ENCODE measurements at regions not wholly inside any gene's neighbourhood (a gene's known extent, or its start where the extent isn't known, plus 50 kb on each side); places are given as distances from the start of the nearest gene placed in this dataset.
"Not testable (repeated sequence)": the region's sequence is repeated elsewhere in the genome, so short reads cannot be mapped to it uniquely, and the experiment has no call there.

DNA sequence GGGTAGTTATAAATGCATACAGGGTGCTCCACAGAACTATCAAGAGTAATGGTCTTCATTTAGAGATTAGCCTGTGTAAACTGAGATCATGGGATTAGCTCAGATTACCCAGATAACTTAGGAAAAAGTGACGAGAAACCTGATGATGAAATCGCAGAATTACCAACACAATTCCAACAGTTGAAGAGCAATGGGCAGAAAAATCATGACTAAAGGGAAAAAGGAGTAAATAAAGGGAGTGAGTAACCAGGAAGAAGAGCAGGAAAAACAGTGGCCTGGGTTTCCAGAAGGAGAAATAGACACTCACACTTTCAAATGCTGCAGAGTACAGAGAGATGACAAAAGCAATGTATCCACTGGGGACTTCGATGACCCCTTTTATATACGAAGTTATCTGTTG, 817.3 kb downstream of the TRIML1 start:
- no peaks in the 10 kb centered on the region for H3K27me3 Mint-ChIP-seq
- no peaks in the 10 kb centered on the region for H3K4me1 Mint-ChIP-seq
- no peak overlapping the region for H3K27ac Mint-ChIP-seq
- DNase-seq (no peak), ATAC-seq (ENCODE audit: low read depth) (no peak)
- H3K4me3 Mint-ChIP-seq: no peak overlapping the region
- peaks cover 12% of the 10 kb centered on the region for H3K9me3 Mint-ChIP-seq
- H3K36me3 Mint-ChIP-seq: no peaks in the 10 kb centered on the region
- POLR2A ChIA-PET: no interaction called here

DNA sequence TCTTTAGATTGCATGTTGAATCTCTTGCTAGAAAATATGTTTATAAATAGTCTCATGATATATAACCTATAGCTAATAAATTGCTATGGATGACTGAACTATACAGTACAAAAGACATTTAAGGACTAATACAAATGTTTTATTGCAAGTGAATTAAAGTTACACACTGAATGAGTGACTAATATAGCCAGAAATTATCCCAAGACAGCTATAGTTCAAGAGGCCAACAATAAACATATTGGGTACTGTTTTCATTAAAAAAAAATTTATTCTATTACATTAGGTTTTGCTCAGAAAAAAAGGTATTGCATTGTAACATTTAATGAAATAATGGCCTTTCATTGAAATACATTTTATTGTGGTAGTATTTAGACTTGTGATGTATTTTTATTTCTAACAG, 819.1 kb downstream of the TRIML1 start:
- DNase-seq (no peak), ATAC-seq (ENCODE audit: low read depth) (no peak)
- H3K4me1 Mint-ChIP-seq: no peaks in the 10 kb centered on the region
- H3K36me3 Mint-ChIP-seq: no peaks in the 10 kb centered on the region
- POLR2A ChIA-PET: no interaction called here
- no peak overlapping the region for H3K4me3 Mint-ChIP-seq
- H3K9me3 Mint-ChIP-seq: peaks cover 15% of the 10 kb centered on the region
- H3K27me3 Mint-ChIP-seq: no peaks in the 10 kb centered on the region
- H3K27ac Mint-ChIP-seq: no peak overlapping the region

DNA sequence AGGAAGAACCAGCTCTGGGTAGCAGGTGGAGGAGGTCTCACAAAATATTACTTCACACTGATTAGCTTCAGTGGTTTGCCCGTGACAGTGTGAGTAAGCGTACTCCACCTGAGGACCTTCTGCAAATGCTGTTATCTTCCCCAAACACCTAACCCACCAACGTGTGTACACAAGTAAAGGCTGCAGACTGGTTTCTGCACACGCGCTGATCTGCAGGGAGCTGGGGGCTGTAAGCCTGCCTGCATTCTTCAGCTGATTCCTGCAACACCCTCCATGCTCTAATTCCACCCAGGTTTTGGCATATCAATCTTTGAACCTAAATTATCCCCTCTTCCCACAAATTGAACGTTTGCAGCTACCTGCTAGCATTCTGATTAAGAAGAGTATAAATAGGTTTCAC, 820.2 kb downstream of the TRIML1 start:
- Mint-ChIP-seq H3K4me1 (no peaks in the 10 kb centered on the region), H3K4me3 (no peak overlapping the region), H3K27me3 (no peaks in the 10 kb centered on the region), H3K27ac (no peak overlapping the region), H3K9me3 (peaks cover 16% of the 10 kb centered on the region), H3K36me3 (no peaks in the 10 kb centered on the region)
- DNase-seq (no peak), ATAC-seq (ENCODE audit: low read depth) (no peak)
- POLR2A ChIA-PET: no interaction called here

DNA sequence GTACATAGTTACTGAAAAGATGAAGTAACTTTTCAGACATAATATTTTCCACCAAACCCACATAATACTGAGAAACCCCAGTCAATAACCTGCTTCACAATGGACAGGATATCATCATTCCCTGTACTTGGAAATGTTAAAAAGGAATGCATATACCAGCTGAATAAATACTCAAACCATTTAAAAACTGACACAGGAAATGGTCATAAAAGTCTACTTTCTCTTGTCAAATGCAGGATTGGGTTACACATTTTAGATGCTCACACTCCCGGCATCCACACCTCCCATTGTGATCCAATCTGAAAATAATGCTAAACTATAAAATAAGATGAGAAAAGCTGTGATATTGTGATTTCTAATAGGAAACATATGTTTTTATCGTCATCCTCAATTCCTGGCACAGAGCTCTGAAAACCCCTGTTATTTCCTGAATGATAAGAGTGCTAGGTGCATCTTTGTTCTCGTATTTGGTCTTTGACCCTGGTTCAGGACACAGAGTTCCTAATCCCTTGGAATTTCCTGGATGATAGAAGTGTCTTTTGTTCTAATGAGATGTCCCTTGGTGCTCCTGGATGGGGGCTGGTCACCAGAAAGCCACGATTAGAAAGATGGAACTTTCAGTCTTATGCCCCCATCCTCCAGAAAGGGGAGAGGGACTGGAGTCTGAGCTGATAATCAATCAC, 821.3 kb downstream of the TRIML1 start:
- peaks cover 14% of the 10 kb centered on the region for H3K9me3 Mint-ChIP-seq
- no peaks in the 10 kb centered on the region for H3K4me1 Mint-ChIP-seq
- ATAC-seq (ENCODE audit: low read depth): no peak
- H3K27me3 Mint-ChIP-seq: no peaks in the 10 kb centered on the region
- POLR2A ChIA-PET: no interaction called here
- DNase-seq: no peak
- H3K27ac Mint-ChIP-seq: no peak overlapping the region
- no peaks in the 10 kb centered on the region for H3K36me3 Mint-ChIP-seq
- no peak overlapping the region for H3K4me3 Mint-ChIP-seq

DNA sequence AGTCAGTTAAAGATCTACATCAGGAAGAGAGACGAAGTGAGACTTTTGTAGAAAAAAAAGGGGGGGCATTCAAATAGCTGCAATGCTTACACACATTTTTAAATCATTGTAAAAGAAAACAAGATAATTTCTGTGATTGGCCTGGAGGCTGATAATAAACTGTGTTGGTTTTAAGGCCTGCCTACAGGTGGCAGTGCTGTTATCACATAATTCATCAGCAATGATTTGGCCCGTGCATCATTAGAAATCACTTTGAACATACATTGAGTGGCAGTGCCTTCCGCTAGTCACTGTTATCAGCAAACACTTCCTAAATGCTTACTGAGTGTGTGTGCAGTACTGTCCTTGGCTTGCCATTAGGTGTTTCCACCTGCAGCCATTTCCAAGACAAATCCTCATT, 831.9 kb downstream of the TRIML1 start:
- POLR2A ChIA-PET: no interaction called here
- Mint-ChIP-seq H3K9me3 (peaks cover 5% of the 10 kb centered on the region), H3K27ac (no peak overlapping the region), H3K36me3 (no peaks in the 10 kb centered on the region), H3K4me3 (no peak overlapping the region), H3K27me3 (no peaks in the 10 kb centered on the region), H3K4me1 (no peaks in the 10 kb centered on the region)
- DNase-seq: no peak
- ATAC-seq (ENCODE audit: low read depth): no peak

DNA sequence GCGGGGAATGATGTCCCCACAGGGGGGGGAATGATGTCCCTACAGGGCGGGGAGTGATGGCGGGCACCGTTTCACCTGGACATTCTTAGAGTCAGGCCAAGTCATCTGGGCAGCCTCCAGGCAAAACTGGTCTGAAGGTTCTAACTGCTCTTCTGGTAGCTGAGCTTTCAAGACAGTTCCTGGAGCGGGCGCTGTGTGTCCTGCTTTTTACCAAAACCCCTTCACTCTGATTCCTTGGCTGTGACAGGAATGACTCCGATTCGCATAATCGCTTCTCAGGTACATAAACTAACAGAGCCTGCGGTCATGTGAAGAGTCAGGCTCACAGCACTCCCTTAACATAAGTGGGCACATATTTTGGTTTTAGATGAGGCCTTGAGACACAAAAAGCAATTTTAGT, 836.0 kb downstream of the TRIML1 start:
- POLR2A ChIA-PET: no interaction called here
- Mint-ChIP-seq H3K36me3 (no peaks in the 10 kb centered on the region), H3K27ac (no peak overlapping the region), H3K27me3 (no peaks in the 10 kb centered on the region), H3K4me3 (no peak overlapping the region), H3K4me1 (no peaks in the 10 kb centered on the region), H3K9me3 (peaks cover 4% of the 10 kb centered on the region)
- DNase-seq (no peak), ATAC-seq (ENCODE audit: low read depth) (no peak)

DNA sequence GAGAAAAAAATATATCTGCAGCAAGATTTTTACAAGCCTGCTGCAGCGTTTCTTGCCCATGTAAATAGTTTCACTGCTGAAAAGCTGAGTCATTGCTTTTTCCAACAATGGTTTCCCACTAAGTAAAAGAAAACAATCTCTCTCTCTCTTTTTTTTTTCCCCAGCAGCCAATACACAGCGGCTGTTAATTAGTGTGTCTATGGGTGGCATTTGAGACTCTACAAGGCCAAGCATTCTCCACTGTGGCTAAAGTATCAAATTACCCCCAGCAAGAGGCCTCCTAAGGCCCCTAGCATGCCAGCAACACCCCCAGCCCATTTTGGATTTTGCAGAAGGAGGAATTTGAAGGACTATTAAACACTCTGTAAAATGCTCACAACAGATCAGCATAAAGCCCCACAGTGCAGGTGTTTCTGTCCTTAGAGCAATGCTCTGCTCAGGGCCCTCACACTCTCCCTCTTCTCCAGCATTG, 837.4 kb downstream of the TRIML1 start:
- no peaks in the 10 kb centered on the region for H3K27me3 Mint-ChIP-seq
- no peak overlapping the region for H3K27ac Mint-ChIP-seq
- DNase-seq (no peak), ATAC-seq (ENCODE audit: low read depth) (no peak)
- no peaks in the 10 kb centered on the region for H3K4me1 Mint-ChIP-seq
- no peak overlapping the region for H3K4me3 Mint-ChIP-seq
- no peaks in the 10 kb centered on the region for H3K36me3 Mint-ChIP-seq
- H3K9me3 Mint-ChIP-seq: peaks cover 4% of the 10 kb centered on the region
- POLR2A ChIA-PET: no interaction called here

DNA sequence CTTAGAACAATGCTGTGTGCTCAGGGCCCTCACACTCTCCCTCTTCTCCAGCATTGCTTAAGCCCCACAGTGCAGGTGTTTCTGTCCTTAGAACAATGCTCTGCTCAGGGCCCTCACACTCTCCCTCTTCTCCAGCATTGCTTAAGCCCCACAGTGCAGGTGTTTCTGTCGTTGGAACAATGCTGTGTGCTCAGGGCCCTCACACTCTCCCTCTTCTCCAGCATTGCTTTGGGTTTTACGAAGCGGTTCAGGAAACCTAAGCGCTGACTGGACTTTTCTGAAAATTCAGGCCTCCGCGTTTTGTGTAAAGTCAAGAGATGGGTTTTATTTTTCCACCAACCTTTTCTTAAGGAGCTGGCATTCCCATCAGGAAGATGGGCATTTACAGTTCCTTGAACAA, 838.0 kb downstream of the TRIML1 start:
- H3K4me3 Mint-ChIP-seq; ATAC-seq (ENCODE audit: low read depth); H3K4me1 Mint-ChIP-seq; H3K27ac Mint-ChIP-seq; DNase-seq; H3K27me3 Mint-ChIP-seq; POLR2A ChIA-PET; H3K36me3 Mint-ChIP-seq; H3K9me3 Mint-ChIP-seq: not testable (repeated sequence)

DNA sequence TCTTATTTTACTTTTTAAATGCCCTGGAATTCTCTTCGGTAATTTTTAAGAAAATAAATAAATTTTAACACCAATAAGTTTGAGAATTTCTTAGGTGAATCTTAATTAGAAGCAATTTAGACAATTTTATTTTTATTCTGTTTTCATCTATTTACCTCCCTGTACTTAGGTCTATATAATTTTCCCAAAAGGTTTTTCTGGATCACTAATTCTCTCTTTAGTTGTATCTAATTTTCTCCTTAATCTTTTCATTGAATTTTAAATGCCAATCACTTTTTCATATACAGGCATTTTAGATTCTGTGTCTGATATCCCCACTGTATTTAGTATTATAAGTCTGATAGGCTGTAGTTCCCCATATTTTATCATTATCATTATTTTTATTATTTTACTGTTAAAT, 845.3 kb downstream of the TRIML1 start:
- Mint-ChIP-seq H3K36me3 (no peaks in the 10 kb centered on the region), H3K9me3 (no peaks in the 10 kb centered on the region), H3K4me1 (no peaks in the 10 kb centered on the region), H3K27ac (no peak overlapping the region), H3K27me3 (no peaks in the 10 kb centered on the region), H3K4me3 (no peak overlapping the region)
- DNase-seq: no peak
- POLR2A ChIA-PET: no interaction called here
- no peak for ATAC-seq (ENCODE audit: low read depth)

DNA sequence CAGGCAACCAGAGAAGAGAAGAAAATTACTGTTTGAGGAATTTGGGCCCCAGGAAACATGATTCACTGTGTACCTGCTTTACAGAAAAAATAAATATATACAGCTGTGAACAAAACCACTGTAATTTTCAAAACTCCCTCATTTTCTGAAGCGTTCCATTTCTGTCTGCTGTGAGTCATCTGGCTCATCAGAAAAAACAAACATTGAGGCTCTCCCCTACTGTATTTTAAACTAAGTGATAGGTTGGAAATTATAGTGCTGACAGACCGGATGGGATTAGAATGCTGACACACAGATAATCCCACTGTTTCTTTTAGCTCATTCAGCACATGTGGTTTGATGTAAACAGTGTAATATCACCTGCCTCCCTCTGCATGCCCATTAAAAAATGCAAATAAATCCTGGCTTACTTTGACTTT, 847.0 kb downstream of the TRIML1 start:
- DNase-seq: no peak
- Mint-ChIP-seq H3K36me3 (no peaks in the 10 kb centered on the region), H3K27me3 (no peaks in the 10 kb centered on the region), H3K4me1 (no peaks in the 10 kb centered on the region), H3K4me3 (no peak overlapping the region), H3K9me3 (no peaks in the 10 kb centered on the region), H3K27ac (no peak overlapping the region)
- ATAC-seq (ENCODE audit: low read depth): no peak
- POLR2A ChIA-PET: no interaction called here

DNA sequence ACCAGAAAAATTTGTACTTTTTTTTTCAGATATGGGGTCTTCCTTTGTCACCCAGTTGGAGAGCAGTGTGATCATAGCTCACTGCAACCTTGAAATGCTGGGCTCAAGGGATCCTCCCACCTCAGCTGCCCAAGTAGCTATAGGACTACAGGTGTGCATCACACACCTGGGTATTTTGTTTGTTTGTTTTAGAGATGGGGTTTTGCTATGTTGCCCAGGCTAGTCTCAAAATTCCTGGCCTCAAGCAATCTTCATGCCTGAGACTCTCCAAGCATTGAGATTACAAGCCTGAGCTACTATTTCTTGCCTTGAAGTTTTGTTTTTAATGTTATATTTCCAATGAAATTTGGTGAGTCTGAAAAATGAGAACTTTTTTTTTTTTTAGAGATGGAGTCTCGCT, 847.8 kb downstream of the TRIML1 start:
- Mint-ChIP-seq H3K27ac (no peak overlapping the region), H3K4me3 (no peak overlapping the region), H3K27me3 (no peaks in the 10 kb centered on the region), H3K36me3 (no peaks in the 10 kb centered on the region), H3K9me3 (no peaks in the 10 kb centered on the region), H3K4me1 (no peaks in the 10 kb centered on the region)
- DNase-seq (no peak), ATAC-seq (ENCODE audit: low read depth) (no peak)
- POLR2A ChIA-PET: no interaction called here

DNA sequence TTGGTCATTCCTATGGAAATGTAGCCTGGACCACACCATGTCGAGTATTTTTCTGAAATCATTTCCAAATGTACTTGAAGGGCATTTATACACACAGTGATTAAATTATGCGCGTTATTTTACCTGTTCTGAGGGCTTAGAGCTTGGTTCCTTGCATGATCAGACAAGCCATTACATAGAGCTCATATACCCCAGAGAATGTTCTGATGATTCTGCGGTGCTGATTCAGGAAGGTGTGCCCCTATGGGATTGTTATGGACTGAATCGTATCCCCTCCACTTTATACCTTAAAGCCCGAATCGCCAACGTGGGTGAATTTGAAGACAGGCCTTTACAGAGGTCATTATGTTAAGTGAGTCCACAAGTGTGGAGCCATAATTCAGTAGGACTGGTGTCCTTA, 848.9 kb downstream of the TRIML1 start:
- Mint-ChIP-seq H3K27ac (no peak overlapping the region), H3K9me3 (no peaks in the 10 kb centered on the region), H3K4me1 (no peaks in the 10 kb centered on the region), H3K36me3 (no peaks in the 10 kb centered on the region), H3K27me3 (no peaks in the 10 kb centered on the region), H3K4me3 (no peak overlapping the region)
- POLR2A ChIA-PET: no interaction called here
- DNase-seq (no peak), ATAC-seq (ENCODE audit: low read depth) (no peak)

DNA sequence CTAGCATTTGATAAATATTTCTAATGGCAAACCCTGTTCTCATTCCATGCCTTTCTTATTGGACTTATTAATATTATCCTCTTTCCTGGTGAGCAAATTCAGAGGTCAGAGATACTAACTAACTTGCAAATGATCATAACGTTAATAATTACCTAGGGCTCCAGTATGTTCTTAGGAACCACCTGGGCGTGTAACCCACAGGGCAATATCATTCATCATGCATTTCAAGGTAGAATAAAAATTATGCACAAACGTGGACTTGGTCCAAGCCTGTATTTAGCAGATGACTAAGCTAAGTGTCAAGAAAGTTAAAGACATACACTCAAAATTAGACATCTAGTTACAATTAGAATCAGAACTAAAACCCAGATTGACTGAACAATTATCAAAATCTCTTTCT, 850.1 kb downstream of the TRIML1 start:
- H3K27ac Mint-ChIP-seq: no peak overlapping the region
- no peaks in the 10 kb centered on the region for H3K36me3 Mint-ChIP-seq
- no peak for ATAC-seq (ENCODE audit: low read depth)
- no peaks in the 10 kb centered on the region for H3K27me3 Mint-ChIP-seq
- H3K9me3 Mint-ChIP-seq: no peaks in the 10 kb centered on the region
- H3K4me1 Mint-ChIP-seq: no peaks in the 10 kb centered on the region
- no peak overlapping the region for H3K4me3 Mint-ChIP-seq
- POLR2A ChIA-PET: no interaction called here
- no peak for DNase-seq

DNA sequence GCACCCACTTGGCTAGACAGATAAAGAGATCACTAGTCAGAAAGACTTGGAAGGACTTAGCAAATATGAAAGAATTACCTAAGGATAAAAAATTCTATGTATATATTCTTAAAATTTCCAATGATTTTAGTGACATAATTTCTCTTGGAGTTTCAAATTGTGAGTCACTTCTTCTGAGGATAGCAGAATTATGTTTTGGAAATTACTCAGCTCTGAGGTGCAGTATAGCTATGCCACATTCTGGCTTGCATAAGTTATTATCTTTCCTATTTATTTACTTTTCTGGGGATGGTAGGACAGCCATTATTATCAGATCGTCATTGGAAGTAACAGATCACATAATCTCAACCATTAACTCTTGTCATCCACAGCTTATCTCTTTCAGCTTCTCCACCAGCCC, 853.5 kb downstream of the TRIML1 start:
- ATAC-seq (ENCODE audit: low read depth): no peak
- H3K9me3 Mint-ChIP-seq: peaks cover 1% of the 10 kb centered on the region
- no peak overlapping the region for H3K27ac Mint-ChIP-seq

DNA sequence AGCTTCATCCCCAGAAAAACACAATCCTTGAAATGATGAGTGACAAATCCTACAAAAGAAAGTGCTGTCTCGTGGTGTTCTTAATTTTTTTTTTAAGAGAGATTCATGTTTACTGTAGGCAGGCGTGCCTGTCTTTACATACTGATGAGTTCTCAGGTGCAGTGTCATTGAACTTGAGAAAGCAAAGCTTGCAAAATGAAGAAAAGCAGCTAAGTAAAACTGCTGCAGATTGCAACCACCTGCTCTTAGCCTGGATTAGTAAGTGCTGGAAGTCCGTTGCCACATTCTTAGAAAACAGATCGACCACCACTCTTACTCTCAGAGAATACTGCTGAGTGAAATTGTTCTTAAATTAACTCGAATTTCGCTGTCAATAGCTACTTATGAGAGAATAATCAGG, 854.6 kb downstream of the TRIML1 start:
- Mint-ChIP-seq H3K4me3 (no peak overlapping the region), H3K9me3 (peaks cover 3% of the 10 kb centered on the region), H3K27me3 (no peaks in the 10 kb centered on the region), H3K4me1 (no peaks in the 10 kb centered on the region), H3K27ac (no peak overlapping the region), H3K36me3 (no peaks in the 10 kb centered on the region)
- no peak for ATAC-seq (ENCODE audit: low read depth)
- DNase-seq: no peak
- POLR2A ChIA-PET: no interaction called here

More for the DNA sequence above, 853.5 kb downstream of the TRIML1 start:
- H3K4me1 Mint-ChIP-seq: no peaks in the 10 kb centered on the region
- no peak for DNase-seq
- POLR2A ChIA-PET: no interaction called here
- no peaks in the 10 kb centered on the region for H3K36me3 Mint-ChIP-seq
- no peak overlapping the region for H3K4me3 Mint-ChIP-seq
- no peaks in the 10 kb centered on the region for H3K27me3 Mint-ChIP-seq
